Kidney (tissue), 13 donors: ENCODE measurements at regions not wholly inside any gene's neighbourhood (a gene's known extent, or its start where the extent isn't known, plus 50 kb on each side); places are given as distances from the start of the nearest gene placed in this dataset.

Experiments used
- DNase-seq, 5 donors: peaks; one replicate each; pipeline ENCODE4 v3.0.0-alpha.2; 2013 to 2020
- FAIRE-seq: peaks from 2 replicates; lab custom pipeline; 2012; peaks lifted over from hg19 to GRCh38; lab: Jason Lieb, UNC
- H3K27ac ChIP-seq, 2 donors: one replicate each; pipeline ENCODE4 v1.7.0; 2013; ENCODE audit warnings: low read depth in 2 of 2, low read length in 2 of 2, inconsistent platforms in 1 of 2
- H3K27me3 ChIP-seq: one replicate; pipeline ENCODE4 v1.7.1; 2013; ENCODE audit warnings: low read length, inconsistent platforms; ENCODE audit not compliant: control insufficient read depth, insufficient read depth
- H3K36me3 ChIP-seq, 3 donors: one replicate each; pipeline versions ENCODE4 v1.7.0 to v1.7.1; 2013; ENCODE audit warnings: low read length in 3 of 3, control low read depth in 1 of 3, inconsistent platforms in 1 of 3; ENCODE audit not compliant: insufficient read depth in 3 of 3, control insufficient read depth in 2 of 3
- H3K4me1 ChIP-seq, 3 donors: one replicate each; pipeline versions ENCODE4 v1.7.0 to v1.7.1; 2013; ENCODE audit warnings: low read length in 3 of 3, inconsistent platforms in 1 of 3, low read depth in 1 of 3; ENCODE audit not compliant: control insufficient read depth in 2 of 3, insufficient read depth in 2 of 3
- H3K4me3 ChIP-seq, 3 donors: one replicate each; pipeline versions ENCODE4 v1.7.0 to v1.8.1; 2013; ENCODE audit warnings: low read length in 3 of 3, control low read depth in 1 of 3, inconsistent platforms in 1 of 3
- H3K9ac ChIP-seq, 3 donors: one replicate each; pipeline versions ENCODE4 v1.7.0 to v1.7.1; 2013; ENCODE audit warnings: low read length in 3 of 3, control low read depth in 1 of 3, inconsistent platforms in 1 of 3
- H3K9me3 ChIP-seq, 3 donors: one replicate each; pipeline versions ENCODE4 v1.7.0 to v1.7.1; 2013; ENCODE audit warnings: low read length in 3 of 3, control low read depth in 1 of 3, inconsistent platforms in 1 of 3; ENCODE audit not compliant: control insufficient read depth in 2 of 3, insufficient read depth in 1 of 3
- intact Hi-C: fragments of 100-400 bp; cut with DNase I; formaldehyde crosslinking; loops from one replicate; pipeline ENCODE4 v1.11.1; 2022
- TF ChIP-seq, protein P1 (sequence below): IDR thresholded peaks from 3 replicates; pipeline ENCODE4 v1.5.1; 2012; ENCODE audit warnings: mild to moderate bottlenecking, moderate library complexity, borderline replicate concordance; ENCODE audit not compliant: insufficient read depth; ENCODE audit errors: extremely low read depth
- donor health status: control.
- donor health status: control.
- donor health status: control.
- donor health status: control.
- donor health status: control.
- donor health status: DM: yes; HTN: yes; CAD: no.
- donor health status: Normal renal cell carcinoma (clear cell type).

GRCh38 chr6:112697265-112697664 lies 350.1 kb downstream of the RFPL4B start:
- FAIRE-seq = no peak
- H3K27ac ChIP-seq = no peak overlapping the region
- TF ChIP-seq, protein P1, sequence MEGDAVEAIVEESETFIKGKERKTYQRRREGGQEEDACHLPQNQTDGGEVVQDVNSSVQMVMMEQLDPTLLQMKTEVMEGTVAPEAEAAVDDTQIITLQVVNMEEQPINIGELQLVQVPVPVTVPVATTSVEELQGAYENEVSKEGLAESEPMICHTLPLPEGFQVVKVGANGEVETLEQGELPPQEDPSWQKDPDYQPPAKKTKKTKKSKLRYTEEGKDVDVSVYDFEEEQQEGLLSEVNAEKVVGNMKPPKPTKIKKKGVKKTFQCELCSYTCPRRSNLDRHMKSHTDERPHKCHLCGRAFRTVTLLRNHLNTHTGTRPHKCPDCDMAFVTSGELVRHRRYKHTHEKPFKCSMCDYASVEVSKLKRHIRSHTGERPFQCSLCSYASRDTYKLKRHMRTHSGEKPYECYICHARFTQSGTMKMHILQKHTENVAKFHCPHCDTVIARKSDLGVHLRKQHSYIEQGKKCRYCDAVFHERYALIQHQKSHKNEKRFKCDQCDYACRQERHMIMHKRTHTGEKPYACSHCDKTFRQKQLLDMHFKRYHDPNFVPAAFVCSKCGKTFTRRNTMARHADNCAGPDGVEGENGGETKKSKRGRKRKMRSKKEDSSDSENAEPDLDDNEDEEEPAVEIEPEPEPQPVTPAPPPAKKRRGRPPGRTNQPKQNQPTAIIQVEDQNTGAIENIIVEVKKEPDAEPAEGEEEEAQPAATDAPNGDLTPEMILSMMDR = no peak
- H3K4me3 ChIP-seq = no peak overlapping the region
- H3K4me1 ChIP-seq = no peaks in the 10 kb centered on the region
- no peaks in the 10 kb centered on the region for H3K27me3 ChIP-seq
- intact Hi-C loops = no loop called here
- no peaks in the 10 kb centered on the region for H3K36me3 ChIP-seq
- H3K9ac ChIP-seq = no peak overlapping the region
- DNase-seq = no peak
- H3K9me3 ChIP-seq = no peaks in the 10 kb centered on the region

- H3K9ac ChIP-seq = no peak overlapping the region
- DNase-seq = peak in 1 of 5 donors; percentile 41
- H3K36me3 ChIP-seq = no peaks in the 10 kb centered on the region
- no peaks in the 10 kb centered on the region for H3K4me1 ChIP-seq
- no peak overlapping the region for H3K27ac ChIP-seq
- intact Hi-C loops = no loop called here
- TF ChIP-seq, protein P1 = no peak
- H3K9me3 ChIP-seq = no peaks in the 10 kb centered on the region
- no peak overlapping the region for H3K4me3 ChIP-seq
- FAIRE-seq = no peak
- H3K27me3 ChIP-seq = no peaks in the 10 kb centered on the region
Observed at GRCh38 chr6:112701201-112701600, 354.1 kb downstream of the RFPL4B start.

- no peaks in the 10 kb centered on the region for H3K27me3 ChIP-seq
- H3K4me1 ChIP-seq = no peaks in the 10 kb centered on the region
- TF ChIP-seq, protein P1 = no peak
- H3K9me3 ChIP-seq = no peaks in the 10 kb centered on the region
- intact Hi-C loops = no loop called here
- H3K9ac ChIP-seq = no peak overlapping the region
- no peaks in the 10 kb centered on the region for H3K36me3 ChIP-seq
- H3K27ac ChIP-seq = no peak overlapping the region
- DNase-seq (no peak), FAIRE-seq (no peak)
- H3K4me3 ChIP-seq = no peak overlapping the region
Observed at GRCh38 chr6:112710710-112711109, 363.6 kb downstream of the RFPL4B start.

- intact Hi-C loops = no loop called here
- Histone ChIP-seq H3K36me3 (no peaks in the 10 kb centered on the region), H3K27ac (no peak overlapping the region), H3K27me3 (no peaks in the 10 kb centered on the region), H3K9me3 (no peaks in the 10 kb centered on the region), H3K4me1 (no peaks in the 10 kb centered on the region), H3K9ac (no peak overlapping the region), H3K4me3 (no peak overlapping the region)
- DNase-seq = no peak
- TF ChIP-seq, protein P1 = no peak
- FAIRE-seq = no peak
Observed at GRCh38 chr6:112713402-112713801, 366.3 kb downstream of the RFPL4B start.
